Esophagus muscularis mucosa (tissue), 4 donors: ENCODE measurements at regions not wholly inside any gene's neighbourhood (a gene's known extent, or its start where the extent isn't known, plus 50 kb on each side); places are given as distances from the start of the nearest gene placed in this dataset.

ENCODE experiments used
- DNase-seq: peaks from one replicate; pipeline ENCODE4 v3.0.0-alpha.2; 2017; ENCODE audit errors: extremely low spot score
- H3K27ac ChIP-seq, 4 donors: fragments of 200-600 bp; sonication (generic); replicated peaks in 1 of 4; 1 replicate in 3 of 4; 2 replicates in 1 of 4; pipeline ENCODE4 v1.5.1; 2016 to 2019; ENCODE audit warnings: mild to moderate bottlenecking in 1 of 4
- H3K27me3 ChIP-seq, 4 donors: fragments of 200-600 bp; sonication (generic); one replicate each; pipeline versions ENCODE4 v1.5.1 to v1.6.0; 2016 to 2019
- H3K36me3 ChIP-seq, 4 donors: fragments of 200-600 bp; sonication (generic); one replicate each; pipeline ENCODE4 v1.5.1; 2016 to 2019
- H3K4me1 ChIP-seq, 4 donors: fragments of 200-600 bp; sonication (generic); one replicate each; pipeline ENCODE4 v1.5.1; 2016 to 2019
- H3K4me3 ChIP-seq, 4 donors: fragments of 200-600 bp; sonication (generic); 1 replicate in 2 of 4; 2 replicates in 2 of 4; pipeline ENCODE4 v1.5.1; 2016 to 2019; ENCODE audit warnings: mild to moderate bottlenecking in 4 of 4, moderate library complexity in 1 of 4
- H3K9me3 ChIP-seq, 4 donors: fragments of 200-600 bp; sonication (generic); 1 replicate in 3 of 4; 2 replicates in 1 of 4; pipeline ENCODE4 v1.5.1; 2016 to 2019
- CTCF ChIP-seq, 3 experiments: fragments of 200-600 bp in 2 of 3; fragments of 450-650 bp in 1 of 3; sonication (generic) in 2 of 3; IDR thresholded peaks; one replicate each; pipeline ENCODE4 v1.5.1; 2017 to 2019; ENCODE audit warnings: antibody characterized with exemption in 3 of 3, mild to moderate bottlenecking in 2 of 3, moderate library complexity in 1 of 3
- EP300 ChIP-seq: sonication (generic); formaldehyde crosslinking; IDR thresholded peaks from one replicate; pipeline ENCODE4 v1.6.1; 2017; ENCODE audit warnings: antibody characterized with exemption
- POLR2A ChIP-seq: fragments of 450-650 bp; IDR thresholded peaks from one replicate; pipeline ENCODE4 v1.6.1; 2017; ENCODE audit warnings: antibody characterized with exemption, moderate library complexity, mild to moderate bottlenecking, low read depth
- POLR2AphosphoS5 ChIP-seq, 2 donors: sonication (generic); formaldehyde crosslinking; IDR thresholded peaks; one replicate each; pipeline ENCODE4 v1.6.1; 2017; ENCODE audit warnings: antibody characterized with exemption in 2 of 2
- WGBS: methylation state at CpG from one replicate; pipeline ENCODE4 v1.1.5; 2018; 5-methylcytosine and 5-hydroxymethylcytosine counted together
- intact Hi-C: fragments of 100-400 bp; cut with DNase I; formaldehyde crosslinking; loops from one replicate; pipeline ENCODE4 v1.15.1; 2023

DNA sequence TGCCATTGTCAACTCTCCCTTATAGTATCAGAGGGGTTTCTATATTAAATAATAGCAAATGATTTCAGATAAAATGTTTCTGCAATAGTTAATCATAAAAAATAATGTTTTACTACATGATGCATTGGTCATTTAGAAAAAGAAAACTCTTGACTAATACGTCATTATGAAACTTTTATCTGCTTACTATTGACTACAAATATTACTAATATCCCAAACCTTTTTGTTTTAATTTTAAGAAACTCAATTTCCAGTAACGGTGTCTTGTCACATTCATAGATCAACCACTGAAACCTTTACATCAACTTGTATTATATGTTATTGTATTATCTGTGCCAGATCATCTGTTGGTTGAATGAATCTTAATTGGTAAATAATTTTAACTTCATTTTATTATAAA lies 482.9 kb upstream of the SLC35B3 start:
- no peaks in the 10 kb centered on the region for H3K36me3 ChIP-seq
- no peaks in the 10 kb centered on the region for H3K27me3 ChIP-seq
- 80% methylated on average over 2 of the region's 2 CpGs for WGBS
- intact Hi-C loops = no loop called here
- no peak overlapping the region for H3K4me3 ChIP-seq
- TF ChIP-seq POLR2A = no peak
- no peak overlapping the region for H3K27ac ChIP-seq
- no peaks in the 10 kb centered on the region for H3K4me1 ChIP-seq
- H3K9me3 ChIP-seq = no peaks in the 10 kb centered on the region
- DNase-seq = no peak

- no peak for DNase-seq
- TF ChIP-seq POLR2AphosphoS5 (IDR thresholded peaks at IDR 0.05) = no peak
- TF ChIP-seq CTCF (IDR thresholded peaks at IDR 0.05) = no peak
- no peak for TF ChIP-seq EP300
- no peak for TF ChIP-seq POLR2A
- no peak overlapping the region for H3K4me3 ChIP-seq
- H3K4me1 ChIP-seq = no peaks in the 10 kb centered on the region
- H3K27me3 ChIP-seq = no peaks in the 10 kb centered on the region
- no peak overlapping the region for H3K27ac ChIP-seq
- H3K9me3 ChIP-seq = peaks cover 0 to 6% (median 5%) of the 10 kb centered on the region in 4 donors
- intact Hi-C loops = no loop called here
- WGBS = 77% methylated on average over 9 of the region's 9 CpGs
- H3K36me3 ChIP-seq = no peaks in the 10 kb centered on the region
Measured at GRCh38 chr6:8914700-8915099, 479.4 kb upstream of the SLC35B3 start.

GRCh38 chr6:8908638-8909037 lies 473.3 kb upstream of the SLC35B3 start:
- no peaks in the 10 kb centered on the region for H3K36me3 ChIP-seq
- peaks cover 0 to 6% (median 5%) of the 10 kb centered on the region in 4 donors for H3K9me3 ChIP-seq
- WGBS = 52% methylated on average over 3 of the region's 3 CpGs
- intact Hi-C loops = no loop called here
- no peak overlapping the region for H3K4me3 ChIP-seq
- H3K4me1 ChIP-seq = no peaks in the 10 kb centered on the region
- H3K27me3 ChIP-seq = no peaks in the 10 kb centered on the region
- no peak for DNase-seq
- H3K27ac ChIP-seq = no peak overlapping the region
- no peak for TF ChIP-seq POLR2A
- no peak for TF ChIP-seq POLR2AphosphoS5 (IDR thresholded peaks at IDR 0.05)
- TF ChIP-seq CTCF (IDR thresholded peaks at IDR 0.05) = no peak
- no peak for TF ChIP-seq EP300

DNA sequence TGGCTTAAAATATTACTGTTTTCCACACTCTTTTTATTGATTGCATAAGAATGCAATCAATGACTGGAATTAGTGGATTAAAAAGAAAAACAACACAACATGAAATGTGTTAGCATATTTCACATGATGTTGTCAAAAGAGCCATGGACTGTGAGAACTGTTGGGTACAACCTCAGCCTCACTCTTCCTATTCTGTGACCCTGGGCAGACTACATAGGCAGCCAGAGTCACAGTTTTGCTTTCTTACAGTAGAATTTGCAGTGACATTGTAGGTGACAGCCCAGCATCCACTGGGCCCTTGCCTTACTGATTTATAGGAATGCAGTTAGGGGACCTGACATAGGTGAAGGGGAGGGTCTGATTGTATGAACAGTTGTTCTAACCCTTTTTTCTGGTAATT lies 471.4 kb upstream of the SLC35B3 start:
- no peaks in the 10 kb centered on the region for H3K27me3 ChIP-seq
- no peak overlapping the region for H3K4me3 ChIP-seq
- no peaks in the 10 kb centered on the region for H3K36me3 ChIP-seq
- no peak overlapping the region for H3K27ac ChIP-seq
- H3K9me3 ChIP-seq = no peaks in the 10 kb centered on the region
- DNase-seq = no peak
- intact Hi-C loops = no loop called here
- TF ChIP-seq POLR2AphosphoS5 (IDR thresholded peaks at IDR 0.05) (no peak), POLR2A (no peak), EP300 (no peak), CTCF (IDR thresholded peaks at IDR 0.05) (no peak)
- H3K4me1 ChIP-seq = no peaks in the 10 kb centered on the region

- H3K9me3 ChIP-seq = no peaks in the 10 kb centered on the region
- DNase-seq = no peak
- H3K27ac ChIP-seq = no peak overlapping the region
- 8% methylated on average over 2 of the region's 2 CpGs for WGBS
- H3K27me3 ChIP-seq = no peaks in the 10 kb centered on the region
- TF ChIP-seq EP300 = no peak
- no peak for TF ChIP-seq POLR2AphosphoS5 (IDR thresholded peaks at IDR 0.05)
- no peak for TF ChIP-seq CTCF (IDR thresholded peaks at IDR 0.05)
- no peak for TF ChIP-seq POLR2A
- intact Hi-C loops = no loop called here
- no peak overlapping the region for H3K4me3 ChIP-seq
- H3K4me1 ChIP-seq = no peaks in the 10 kb centered on the region
- H3K36me3 ChIP-seq = no peaks in the 10 kb centered on the region
Measured at GRCh38 chr6:8905757-8906156, 470.4 kb upstream of the SLC35B3 start.
